ENCODE measurements at regions not wholly inside any gene's neighbourhood (a gene's known extent, or its start where the extent isn't known, plus 50 kb on each side); places are given as distances from the start of the nearest gene placed in this dataset.

DNA sequence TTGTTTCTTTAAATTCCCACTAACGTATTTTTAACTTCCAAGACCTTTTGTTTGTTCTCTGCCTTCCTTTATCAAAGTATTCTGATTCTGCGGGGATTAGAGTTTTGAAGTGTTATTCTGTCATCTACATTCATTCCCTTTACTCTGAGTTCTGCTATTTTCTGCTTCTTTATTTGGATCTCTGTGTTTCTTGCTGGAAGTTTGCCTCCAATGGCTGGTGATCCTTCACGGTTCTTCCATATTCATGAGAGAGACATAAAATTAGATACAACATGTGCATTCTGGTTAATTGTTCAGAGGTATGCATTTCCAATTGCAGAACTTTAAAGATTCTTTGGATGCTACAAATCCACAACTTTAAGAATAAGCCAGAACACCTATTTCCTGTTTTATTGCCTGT lies 244.7 kb upstream of the ADARB2 start:
- WGBS, 2 donors (ENCODE audit: extremely low coverage in 2 of 2, insufficient read length in 2 of 2, insufficient replicate concordance in 1 of 2) = no CpG with 5 or more reads among the region's 3 CpGs
- H2AFZ ChIP-seq (ENCODE audit: low read length) = no peak overlapping the region
- no peaks in the 10 kb centered on the region for H3K36me3 ChIP-seq (replicated peaks in 1 of 2; ENCODE audit: control insufficient read depth in 2 of 2, insufficient read depth in 2 of 2, low read length in 2 of 2)

DNA sequence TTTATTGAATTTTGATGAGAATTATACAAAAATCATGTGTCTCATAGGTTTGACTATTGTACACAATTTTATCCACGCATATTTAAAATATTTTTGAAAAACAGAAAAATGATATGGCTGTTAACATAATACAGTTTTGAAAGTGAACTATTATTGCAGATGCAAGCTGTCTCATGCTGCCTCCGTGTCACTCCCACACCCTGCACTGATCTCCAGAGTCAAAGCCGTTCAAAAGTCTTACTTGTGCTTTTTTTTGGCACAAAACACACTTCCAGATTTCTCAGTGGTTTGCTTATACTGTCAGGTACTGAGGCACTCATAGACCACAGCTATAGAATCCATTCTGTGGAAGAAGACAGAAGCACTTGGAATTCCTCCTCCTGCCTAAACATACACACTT lies 243.1 kb upstream of the ADARB2 start:
- no peak overlapping the region for H2BK12ac ChIP-seq (ENCODE audit: low read length)
- H3K4me2 ChIP-seq (ENCODE audit: insufficient read depth, low read length, poor library complexity, severe bottlenecking) = no peak overlapping the region
- no CpG with 5 or more reads among the region's 3 CpGs for WGBS, 2 donors (ENCODE audit: extremely low coverage in 2 of 2, insufficient read length in 2 of 2, insufficient replicate concordance in 1 of 2)
- H2AK5ac ChIP-seq (ENCODE audit: low read depth, low read length) = no peak overlapping the region
- no peak overlapping the region for H3K14ac ChIP-seq (ENCODE audit: low read length)
- no peak overlapping the region for H3K4ac ChIP-seq (ENCODE audit: low read length)
- no peak overlapping the region for H2AFZ ChIP-seq (ENCODE audit: low read length)
- no peak overlapping the region for H2BK120ac ChIP-seq (ENCODE audit: low read depth, low read length)
- H3K4me1 ChIP-seq (ENCODE audit: control insufficient read depth in 2 of 2, insufficient read depth in 1 of 2, low read depth in 1 of 2, low read length in 2 of 2) = no peaks in the 10 kb centered on the region
- no peak overlapping the region for H2BK5ac ChIP-seq (ENCODE audit: low read length)
- no peak overlapping the region for H3K4me3 ChIP-seq (ENCODE audit: low read length in 2 of 2)
- H3K79me1 ChIP-seq (ENCODE audit: low read depth, low read length) = no peaks in the 10 kb centered on the region
- no peaks in the 10 kb centered on the region for H3K27me3 ChIP-seq (ENCODE audit: control insufficient read depth in 3 of 3, insufficient read depth in 3 of 3, low read depth in 1 of 3, low read length in 3 of 3)
- H3K27ac ChIP-seq (replicated peaks; ENCODE audit: low read length) = no peak overlapping the region
- H2BK15ac ChIP-seq (ENCODE audit: low read length) = no peak overlapping the region
- no peak for DNase-seq (ENCODE audit: low spot score)
- no peaks in the 10 kb centered on the region for H3K36me3 ChIP-seq (replicated peaks in 1 of 2; ENCODE audit: control insufficient read depth in 2 of 2, insufficient read depth in 2 of 2, low read length in 2 of 2)
- no peak overlapping the region for H4K91ac ChIP-seq (ENCODE audit: low read depth, low read length, poor library complexity)
- no peak overlapping the region for H3K9ac ChIP-seq (ENCODE audit: low read depth, low read length, poor library complexity)
- no peaks in the 10 kb centered on the region for H3K9me3 ChIP-seq (replicated peaks in 1 of 2; ENCODE audit: control insufficient read depth in 2 of 2, insufficient read depth in 1 of 2, low read depth in 1 of 2, low read length in 2 of 2)
- no peak overlapping the region for H3K23ac ChIP-seq (ENCODE audit: low read depth, low read length, poor library complexity)
- no peak overlapping the region for H4K8ac ChIP-seq (ENCODE audit: low read depth, low read length)
- no peak overlapping the region for H3K18ac ChIP-seq (ENCODE audit: low read length)

More for the DNA sequence above, 244.7 kb upstream of the ADARB2 start:
- Histone ChIP-seq H3K27me3 (ENCODE audit: control insufficient read depth in 3 of 3, insufficient read depth in 3 of 3, low read depth in 1 of 3, low read length in 3 of 3) (no peaks in the 10 kb centered on the region), H3K4ac (ENCODE audit: low read length) (no peak overlapping the region), H3K4me2 (ENCODE audit: insufficient read depth, low read length, poor library complexity, severe bottlenecking) (no peak overlapping the region), H2BK5ac (ENCODE audit: low read length) (no peak overlapping the region), H3K23ac (ENCODE audit: low read depth, low read length, poor library complexity) (no peak overlapping the region), H4K91ac (ENCODE audit: low read depth, low read length, poor library complexity) (no peak overlapping the region), H3K9ac (ENCODE audit: low read depth, low read length, poor library complexity) (no peak overlapping the region), H3K27ac (replicated peaks; ENCODE audit: low read length) (no peak overlapping the region), H3K18ac (ENCODE audit: low read length) (no peak overlapping the region), H2BK120ac (ENCODE audit: low read depth, low read length) (no peak overlapping the region), H2BK15ac (ENCODE audit: low read length) (no peak overlapping the region), H3K4me3 (ENCODE audit: low read length in 2 of 2) (no peak overlapping the region), H3K4me1 (ENCODE audit: control insufficient read depth in 2 of 2, insufficient read depth in 1 of 2, low read depth in 1 of 2, low read length in 2 of 2) (no peaks in the 10 kb centered on the region), H2BK12ac (ENCODE audit: low read length) (no peak overlapping the region), H3K9me3 (replicated peaks in 1 of 2; ENCODE audit: control insufficient read depth in 2 of 2, insufficient read depth in 1 of 2, low read depth in 1 of 2, low read length in 2 of 2) (no peaks in the 10 kb centered on the region), H3K79me1 (ENCODE audit: low read depth, low read length) (no peaks in the 10 kb centered on the region), H2AK5ac (ENCODE audit: low read depth, low read length) (no peak overlapping the region), H3K14ac (ENCODE audit: low read length) (no peak overlapping the region), H4K8ac (ENCODE audit: low read depth, low read length) (no peak overlapping the region)
- DNase-seq (ENCODE audit: low spot score) = no peak

DNA sequence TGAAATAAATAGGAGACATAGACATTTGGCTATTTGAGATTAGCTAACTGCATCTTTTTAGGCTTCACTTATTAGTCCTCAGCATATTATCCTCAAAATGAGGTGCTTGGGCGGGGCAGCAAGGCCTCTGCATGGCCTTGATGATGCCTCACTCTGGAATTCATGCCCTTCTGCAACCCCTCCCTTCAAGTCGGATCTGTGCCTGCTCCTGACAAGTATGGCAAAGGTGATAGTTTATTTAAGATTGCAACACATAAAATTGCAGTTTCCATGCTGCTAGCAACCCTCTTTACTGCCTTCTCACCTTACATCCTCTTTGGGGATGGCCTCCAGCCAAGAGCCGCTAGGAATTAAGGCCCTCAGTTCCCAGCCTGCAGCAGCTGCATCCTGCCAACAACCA lies 241.3 kb upstream of the ADARB2 start:
- no peak overlapping the region for H2BK120ac ChIP-seq (ENCODE audit: low read depth, low read length)
- H4K8ac ChIP-seq (ENCODE audit: low read depth, low read length) = no peak overlapping the region
- no peak overlapping the region for H3K27ac ChIP-seq (replicated peaks; ENCODE audit: low read length)
- H2AFZ ChIP-seq (ENCODE audit: low read length) = no peak overlapping the region
- no peaks in the 10 kb centered on the region for H3K79me1 ChIP-seq (ENCODE audit: low read depth, low read length)
- H3K4ac ChIP-seq (ENCODE audit: low read length) = no peak overlapping the region
- H2BK15ac ChIP-seq (ENCODE audit: low read length) = no peak overlapping the region
- H3K36me3 ChIP-seq (replicated peaks in 1 of 2; ENCODE audit: control insufficient read depth in 2 of 2, insufficient read depth in 2 of 2, low read length in 2 of 2) = no peaks in the 10 kb centered on the region
- no peak overlapping the region for H2AK5ac ChIP-seq (ENCODE audit: low read depth, low read length)
- no peak overlapping the region for H4K91ac ChIP-seq (ENCODE audit: low read depth, low read length, poor library complexity)
- H2BK5ac ChIP-seq (ENCODE audit: low read length) = no peak overlapping the region
- no peak overlapping the region for H3K4me2 ChIP-seq (ENCODE audit: insufficient read depth, low read length, poor library complexity, severe bottlenecking)
- H3K4me1 ChIP-seq (ENCODE audit: control insufficient read depth in 2 of 2, insufficient read depth in 1 of 2, low read depth in 1 of 2, low read length in 2 of 2) = no peaks in the 10 kb centered on the region
- H3K18ac ChIP-seq (ENCODE audit: low read length) = no peak overlapping the region
- DNase-seq (ENCODE audit: low spot score) = no peak
- no peak overlapping the region for H3K4me3 ChIP-seq (ENCODE audit: low read length in 2 of 2)
- no peak overlapping the region for H3K14ac ChIP-seq (ENCODE audit: low read length)
- H3K27me3 ChIP-seq (ENCODE audit: control insufficient read depth in 3 of 3, insufficient read depth in 3 of 3, low read depth in 1 of 3, low read length in 3 of 3) = no peaks in the 10 kb centered on the region
- no peaks in the 10 kb centered on the region for H3K9me3 ChIP-seq (replicated peaks in 1 of 2; ENCODE audit: control insufficient read depth in 2 of 2, insufficient read depth in 1 of 2, low read depth in 1 of 2, low read length in 2 of 2)
- H3K9ac ChIP-seq (ENCODE audit: low read depth, low read length, poor library complexity) = no peak overlapping the region
- H3K23ac ChIP-seq (ENCODE audit: low read depth, low read length, poor library complexity) = no peak overlapping the region
- no CpG with 5 or more reads among the region's 3 CpGs for WGBS, 2 donors (ENCODE audit: extremely low coverage in 2 of 2, insufficient read length in 2 of 2, insufficient replicate concordance in 1 of 2)
- no peak overlapping the region for H2BK12ac ChIP-seq (ENCODE audit: low read length)

DNA sequence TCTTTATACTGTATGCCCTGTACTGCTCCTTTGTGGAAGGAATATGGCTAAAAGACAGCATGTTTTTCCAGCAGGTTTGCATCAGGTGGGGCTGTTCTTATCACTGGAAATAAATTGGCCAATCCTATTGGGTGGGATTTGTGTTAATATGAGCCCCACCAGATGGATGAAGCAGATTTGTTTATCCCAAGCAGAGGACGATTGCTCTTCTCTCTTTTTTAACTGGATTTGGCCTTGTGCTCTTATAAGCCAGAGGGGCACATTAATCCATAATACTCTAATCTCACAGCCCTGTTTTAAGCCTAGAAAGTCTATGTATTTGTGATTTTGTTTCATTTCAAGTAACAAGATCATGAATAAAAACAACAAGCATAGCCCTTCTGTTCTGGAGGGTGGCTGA lies 240.1 kb upstream of the ADARB2 start:
- DNase-seq (ENCODE audit: low spot score) = no peak
- no CpG with 5 or more reads among the region's 1 CpG for whole genome bisulfite sequencing, 2 donors (ENCODE audit: extremely low coverage in 2 of 2, insufficient read length in 2 of 2, insufficient replicate concordance in 1 of 2)
- Histone ChIP-seq H3K79me1 (ENCODE audit: low read depth, low read length) (no peaks in the 10 kb centered on the region), H3K36me3 (replicated peaks in 1 of 2; ENCODE audit: control insufficient read depth in 2 of 2, insufficient read depth in 2 of 2, low read length in 2 of 2) (no peaks in the 10 kb centered on the region), H3K14ac (ENCODE audit: low read length) (no peak overlapping the region), H2BK5ac (ENCODE audit: low read length) (no peak overlapping the region), H2BK120ac (ENCODE audit: low read depth, low read length) (no peak overlapping the region), H2BK15ac (ENCODE audit: low read length) (no peak overlapping the region), H3K27ac (replicated peaks; ENCODE audit: low read length) (no peak overlapping the region), H3K18ac (ENCODE audit: low read length) (no peak overlapping the region), H3K9me3 (replicated peaks in 1 of 2; ENCODE audit: control insufficient read depth in 2 of 2, insufficient read depth in 1 of 2, low read depth in 1 of 2, low read length in 2 of 2) (no peaks in the 10 kb centered on the region), H3K27me3 (ENCODE audit: control insufficient read depth in 3 of 3, insufficient read depth in 3 of 3, low read depth in 1 of 3, low read length in 3 of 3) (no peaks in the 10 kb centered on the region), H2AFZ (ENCODE audit: low read length) (no peak overlapping the region), H3K4me3 (ENCODE audit: low read length in 2 of 2) (no peak overlapping the region), H2BK12ac (ENCODE audit: low read length) (no peak overlapping the region), H3K4me1 (ENCODE audit: control insufficient read depth in 2 of 2, insufficient read depth in 1 of 2, low read depth in 1 of 2, low read length in 2 of 2) (no peaks in the 10 kb centered on the region), H3K4ac (ENCODE audit: low read length) (no peak overlapping the region), H2AK5ac (ENCODE audit: low read depth, low read length) (no peak overlapping the region), H3K9ac (ENCODE audit: low read depth, low read length, poor library complexity) (no peak overlapping the region), H3K23ac (ENCODE audit: low read depth, low read length, poor library complexity) (no peak overlapping the region), H3K4me2 (ENCODE audit: insufficient read depth, low read length, poor library complexity, severe bottlenecking) (no peak overlapping the region), H4K8ac (ENCODE audit: low read depth, low read length) (no peak overlapping the region), H4K91ac (ENCODE audit: low read depth, low read length, poor library complexity) (no peak overlapping the region)
